Sigmoid colon (tissue), 4 donors: ENCODE measurements at regions not wholly inside any gene's neighbourhood (a gene's known extent, or its start where the extent isn't known, plus 50 kb on each side); places are given as distances from the start of the nearest gene placed in this dataset.

Experiments
- EP300 ChIP-seq, 4 donors: sonication (generic); formaldehyde crosslinking; IDR thresholded peaks; one replicate each; pipeline ENCODE4 v1.6.1; 2017; ENCODE audit warnings: antibody characterized with exemption in 4 of 4
- POLR2A ChIP-seq, 2 donors: fragments of 450-650 bp; IDR thresholded peaks; one replicate each; pipeline ENCODE4 v1.6.1; 2016; ENCODE audit warnings: antibody characterized with exemption in 2 of 2, mild to moderate bottlenecking in 2 of 2, moderate library complexity in 2 of 2
- POLR2AphosphoS5 ChIP-seq, 4 donors: sonication (generic); formaldehyde crosslinking; IDR thresholded peaks; one replicate each; pipeline ENCODE4 v1.6.1; 2017; ENCODE audit warnings: antibody characterized with exemption in 4 of 4
- TF ChIP-seq, protein P1 (sequence below), 4 experiments: fragments of 450-650 bp in 3 of 4; fragments of 200-600 bp in 1 of 4; IDR thresholded peaks; one replicate each; pipeline ENCODE4 v1.5.1; 2016 to 2019; ENCODE audit warnings: antibody characterized with exemption in 4 of 4, mild to moderate bottlenecking in 3 of 4, moderate library complexity in 2 of 4

DNA sequence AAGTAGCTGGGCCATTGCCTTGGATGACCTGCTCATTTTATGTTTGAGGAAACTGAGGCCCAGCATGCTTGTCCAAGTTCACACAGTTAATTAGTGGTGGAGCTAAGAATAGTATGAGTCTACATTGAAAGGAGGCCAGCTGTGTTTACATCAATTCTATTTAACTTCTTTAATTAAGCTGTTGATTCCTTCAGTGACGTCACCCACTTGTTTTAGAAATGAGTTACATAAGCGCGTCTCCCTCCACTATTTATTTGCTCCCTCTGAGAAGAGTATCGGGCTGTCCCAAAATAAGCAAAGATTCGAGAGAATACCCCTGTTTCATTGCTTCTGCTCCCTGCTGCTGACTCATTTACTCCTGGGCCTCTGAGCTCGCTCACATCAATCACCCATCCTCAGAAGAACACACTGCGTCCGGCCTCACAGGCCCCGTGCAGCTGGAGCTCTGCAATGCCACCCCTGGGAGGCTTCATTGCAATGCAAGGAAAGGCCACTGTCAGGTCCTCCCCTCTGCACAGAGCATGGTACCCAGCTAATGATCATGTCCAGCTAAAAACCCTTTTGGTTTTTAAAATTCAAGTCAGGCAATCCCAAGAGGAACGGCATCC is 74.8 kb upstream of the BMP2 start:
- TF ChIP-seq, protein P1, sequence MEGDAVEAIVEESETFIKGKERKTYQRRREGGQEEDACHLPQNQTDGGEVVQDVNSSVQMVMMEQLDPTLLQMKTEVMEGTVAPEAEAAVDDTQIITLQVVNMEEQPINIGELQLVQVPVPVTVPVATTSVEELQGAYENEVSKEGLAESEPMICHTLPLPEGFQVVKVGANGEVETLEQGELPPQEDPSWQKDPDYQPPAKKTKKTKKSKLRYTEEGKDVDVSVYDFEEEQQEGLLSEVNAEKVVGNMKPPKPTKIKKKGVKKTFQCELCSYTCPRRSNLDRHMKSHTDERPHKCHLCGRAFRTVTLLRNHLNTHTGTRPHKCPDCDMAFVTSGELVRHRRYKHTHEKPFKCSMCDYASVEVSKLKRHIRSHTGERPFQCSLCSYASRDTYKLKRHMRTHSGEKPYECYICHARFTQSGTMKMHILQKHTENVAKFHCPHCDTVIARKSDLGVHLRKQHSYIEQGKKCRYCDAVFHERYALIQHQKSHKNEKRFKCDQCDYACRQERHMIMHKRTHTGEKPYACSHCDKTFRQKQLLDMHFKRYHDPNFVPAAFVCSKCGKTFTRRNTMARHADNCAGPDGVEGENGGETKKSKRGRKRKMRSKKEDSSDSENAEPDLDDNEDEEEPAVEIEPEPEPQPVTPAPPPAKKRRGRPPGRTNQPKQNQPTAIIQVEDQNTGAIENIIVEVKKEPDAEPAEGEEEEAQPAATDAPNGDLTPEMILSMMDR (IDR thresholded peaks at IDR 0.05): no peak
- TF ChIP-seq POLR2A (IDR thresholded peaks at IDR 0.05) (no peak), POLR2AphosphoS5 (IDR thresholded peaks at IDR 0.05) (no peak), EP300 (IDR thresholded peaks at IDR 0.05) (no peak)
